ENCODE measurements at regions not wholly inside any gene's neighbourhood (a gene's known extent, or its start where the extent isn't known, plus 50 kb on each side); places are given as distances from the start of the nearest gene placed in this dataset.

GRCh38 chr6:25023781-25024180, 88.0 kb upstream of the RIPOR2 start:
- H3K27me3 ChIP-seq (ENCODE audit: control insufficient read depth, insufficient read depth, low read length), result no peaks in the 10 kb centered on the region
- H2AK9ac ChIP-seq (replicated peaks; ENCODE audit: low read depth, low read length, poor library complexity), result no peak overlapping the region
- no peak overlapping the region for H3K9ac ChIP-seq (ENCODE audit: low read depth, low read length)
- no peak for TF ChIP-seq POLR2A (IDR thresholded peaks at IDR 0.05; ENCODE audit: low read depth, low read length)
- TF ChIP-seq MAFK (IDR thresholded peaks at IDR 0.05; ENCODE audit: low read depth, low read length), result no peak
- TF ChIP-seq MAZ (IDR thresholded peaks at IDR 0.05; ENCODE audit: borderline replicate concordance, low read depth, low read length), result no peak
- TF ChIP-seq SMC3 (IDR thresholded peaks at IDR 0.05; ENCODE audit: low read depth, low read length), result no peak
- no peak for TF ChIP-seq FOS (IDR thresholded peaks at IDR 0.05; ENCODE audit: low read depth, low read length)
- TF ChIP-seq RCOR1 (IDR thresholded peaks at IDR 0.05; ENCODE audit: insufficient replicate concordance, low read length), result no peak
- no peak for TF ChIP-seq RAD21 (IDR thresholded peaks at IDR 0.05; ENCODE audit: low read length)
- no peak for TF ChIP-seq CEBPB (IDR thresholded peaks at IDR 0.05; ENCODE audit: low read depth, low read length)
- no peak for TF ChIP-seq RFX5 (IDR thresholded peaks at IDR 0.05; ENCODE audit: low read depth, low read length)
- TF ChIP-seq USF2 (IDR thresholded peaks at IDR 0.05; ENCODE audit: low read depth, low read length), result no peak
- TF ChIP-seq CHD1 (IDR thresholded peaks at IDR 0.05; ENCODE audit: low read depth, low read length), result no peak
- TF ChIP-seq ELK1 (IDR thresholded peaks at IDR 0.05; ENCODE audit: borderline replicate concordance, low read depth, low read length), result no peak
- TF ChIP-seq NFE2L2 (IDR thresholded peaks at IDR 0.05; ENCODE audit: low read depth, low read length), result no peak
- no peak for TF ChIP-seq MXI1 (IDR thresholded peaks at IDR 0.05; ENCODE audit: borderline replicate concordance, low read depth, low read length)
- TF ChIP-seq BHLHE40 (IDR thresholded peaks at IDR 0.05; ENCODE audit: low read depth, low read length), result no peak
- TF ChIP-seq CTCF (conservative IDR thresholded peaks at IDR 0.05; ENCODE audit: low read depth, low read length), result no peak
- no peak overlapping the region for H3K56ac ChIP-seq (ENCODE audit: extremely low read depth, insufficient read depth, low read length)
- H3K4me2 ChIP-seq (ENCODE audit: low read depth, low read length), result no peak overlapping the region
- dilution Hi-C loops (cut with HindIII; ENCODE audit: low sequenced_read_pairs, unreplicated experiment) (no loop called here), in situ Hi-C loops (cut with MboI; ENCODE audit: low sequenced_read_pairs) (no loop called here), intact Hi-C loops (cut with micrococcal nuclease) (no loop called here)
- no peak overlapping the region for H2AK5ac ChIP-seq (ENCODE audit: low read depth, low read length)
- H4K8ac ChIP-seq (ENCODE audit: low read depth in 2 of 2, low read length in 2 of 2), result no peak overlapping the region
- no peak overlapping the region for H2BK120ac ChIP-seq (ENCODE audit: low read depth, low read length)
- ATAC-seq (ENCODE audit: low read depth) (no peak), DNase-seq (no peak)
- H3K23ac ChIP-seq (ENCODE audit: low read depth, low read length), result no peak overlapping the region
- H3K9me1 ChIP-seq (ENCODE audit: insufficient read depth, low read length), result no peaks in the 10 kb centered on the region
- no peaks in the 10 kb centered on the region for H3K9me3 ChIP-seq (ENCODE audit: control insufficient read depth, insufficient read depth, low read length)
- H3K36me3 ChIP-seq (ENCODE audit: control insufficient read depth, insufficient read depth, low read length), result no peaks in the 10 kb centered on the region
- CTCF ChIA-PET, result no interaction called here
- H2BK20ac ChIP-seq (ENCODE audit: low read depth, low read length), result no peak overlapping the region
- no peak overlapping the region for H2BK15ac ChIP-seq (ENCODE audit: low read depth, low read length)
- H2AFZ ChIP-seq (replicated peaks; ENCODE audit: low read length, poor library complexity), result no peak overlapping the region
- no peak overlapping the region for H3K27ac ChIP-seq (ENCODE audit: insufficient read depth, low read length)
- BruUV-seq (replicated peaks), result no TSS peak
- no peak overlapping the region for H3K14ac ChIP-seq (replicated peaks; ENCODE audit: low read depth, low read length)
- H3K79me1 ChIP-seq (ENCODE audit: low read depth in 1 of 2, low read length in 2 of 2), result no peaks in the 10 kb centered on the region
- no peak overlapping the region for H3K4ac ChIP-seq (ENCODE audit: low read depth, low read length)
- H4K91ac ChIP-seq (ENCODE audit: insufficient read depth, low read depth, low read length), result no peak overlapping the region
- no peaks in the 10 kb centered on the region for H4K20me1 ChIP-seq (ENCODE audit: insufficient read depth, low read length)
- H3K18ac ChIP-seq (ENCODE audit: low read depth, low read length), result no peak overlapping the region
- no peak overlapping the region for H2BK5ac ChIP-seq (ENCODE audit: low read depth, low read length, poor library complexity, severe bottlenecking)
- no peaks in the 10 kb centered on the region; the same call in 1 of the 2 replicates for H3K4me1 ChIP-seq (ENCODE audit: control insufficient read depth, insufficient read depth, low read length)
- H3K4me3 ChIP-seq (ENCODE audit: insufficient read depth, low read depth, low read length), result no peak overlapping the region
- H4K5ac ChIP-seq (ENCODE audit: low read depth, low read length), result no peak overlapping the region
- POLR2A ChIA-PET (ENCODE audit: unreplicated experiment), result no interaction called here
- WGBS, 2 experiments (ENCODE audit: extremely low coverage in 2 of 2, insufficient read length in 1 of 2), result 96% methylated on average over 19 of the region's 22 CpGs; no CpG with 5 or more reads in 1 of the 2 experiments

Data from IMR-90 (cell line).